KBM-7 (cell line): ENCODE measurements at regions not wholly inside any gene's neighbourhood (a gene's known extent, or its start where the extent isn't known, plus 50 kb on each side); places are given as distances from the start of the nearest gene placed in this dataset.
"Not testable (repeated sequence)": the region's sequence is repeated elsewhere in the genome, so short reads cannot be mapped to it uniquely, and the experiment has no call there.

Experiments used
- DNase-seq: peaks from one replicate; pipeline ENCODE4 v3.0.0-alpha.2; 2015
- in situ Hi-C: fragments of 300-500 bp; cut with MboI; formaldehyde crosslinking; loops from 2 replicates; pipeline ENCODE4 v1.14.3; 2020; ENCODE audit warnings: low sequenced_read_pairs, low pct_unique_long_range_greater_than_20kb, mixed read lengths

DNA sequence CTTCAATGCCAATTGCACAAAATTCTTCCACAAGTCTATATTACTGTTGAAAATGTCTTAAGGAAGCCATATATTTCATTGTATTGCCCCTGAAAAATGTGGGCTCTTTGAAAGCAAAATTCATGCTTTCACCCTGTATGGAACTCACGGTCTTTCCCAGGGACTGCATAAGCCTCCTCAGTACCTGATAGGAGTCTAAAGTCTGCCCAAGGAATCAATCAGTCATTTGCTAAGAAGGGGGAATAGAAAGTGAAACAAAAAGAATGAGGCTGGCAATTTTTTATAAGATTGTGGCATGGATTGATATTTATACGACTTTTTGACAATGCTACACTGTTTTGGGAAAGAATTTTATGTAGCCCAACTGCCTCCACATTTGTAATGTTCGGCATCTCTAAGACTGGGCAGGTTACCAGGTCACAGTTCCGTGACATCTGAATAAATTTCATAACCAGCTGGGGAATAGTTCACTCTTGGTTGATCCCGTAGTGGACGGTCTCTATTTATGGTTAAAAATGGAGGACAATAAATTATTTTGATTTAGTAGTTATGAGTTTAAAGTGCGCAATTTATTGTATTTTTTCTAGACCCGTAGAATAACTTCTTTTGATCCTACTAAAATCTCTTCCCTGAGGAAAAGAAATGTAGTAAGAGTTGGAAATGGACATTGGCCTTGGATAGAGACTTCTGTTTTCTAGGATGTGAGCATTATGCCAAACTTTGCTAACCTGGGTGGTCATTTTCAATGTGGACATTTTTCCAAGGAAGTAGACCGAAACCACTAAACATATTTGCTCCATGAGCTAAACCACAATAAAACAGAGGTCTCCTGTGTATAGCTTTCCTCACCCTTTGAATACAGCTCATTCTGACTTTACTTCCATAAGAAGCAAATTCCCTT lies 1585.4 kb downstream of the EFNB2 start:
- DNase-seq, result no peak
- in situ Hi-C loops, result no loop called here

- in situ Hi-C loops, result no loop called here
- no peak for DNase-seq
Observed at GRCh38 chr13:104944176-104944575, 1591.3 kb downstream of the EFNB2 start.

DNA sequence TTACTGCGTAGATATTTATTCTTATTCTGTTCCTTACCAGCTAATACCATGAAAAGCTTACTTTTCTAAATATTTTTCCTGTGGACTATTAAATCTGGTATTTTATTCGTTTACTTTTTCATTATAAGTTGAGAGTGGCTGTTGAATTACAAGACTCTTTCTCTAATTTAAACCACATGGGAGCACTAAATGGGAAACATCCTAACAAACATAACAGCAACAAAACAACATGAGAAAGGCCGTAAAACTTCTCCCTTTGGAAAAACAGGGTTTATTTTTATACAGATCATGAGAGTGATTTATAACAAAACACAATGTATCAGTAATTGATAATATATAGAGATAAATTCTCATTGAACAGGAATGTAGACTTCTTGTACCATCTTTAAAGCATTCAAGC lies 1592.1 kb downstream of the EFNB2 start:
- in situ Hi-C loops, result no loop called here
- DNase-seq, result no peak

GRCh38 chr13:104937881-104938280 lies 1597.6 kb downstream of the EFNB2 start:
- in situ Hi-C loops, result no loop called here
- DNase-seq, result no peak

DNA sequence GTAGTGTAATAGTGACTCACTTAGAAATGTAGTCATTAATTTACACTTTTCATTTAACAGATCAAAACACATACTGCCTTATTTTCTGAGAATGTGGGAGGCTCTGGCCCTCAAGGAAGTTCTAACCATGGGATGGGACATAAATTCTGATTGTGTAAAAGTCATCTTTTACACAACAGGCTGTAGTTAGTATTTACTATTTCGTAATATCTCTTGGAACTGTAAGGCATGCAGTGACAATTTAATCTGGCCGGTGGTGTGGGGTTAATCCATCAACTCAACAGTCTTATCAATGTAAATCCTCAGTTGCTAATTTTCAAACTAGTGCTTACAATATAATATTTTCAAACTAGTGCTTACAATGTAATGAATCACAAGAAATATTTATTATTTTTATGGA lies 1599.2 kb downstream of the EFNB2 start:
- DNase-seq, result no peak
- in situ Hi-C loops, result no loop called here

- in situ Hi-C loops, DNase-seq: not testable (repeated sequence)
Observed at GRCh38 chr13:104920513-104920912, 1614.9 kb downstream of the EFNB2 start.

GRCh38 chr13:104920091-104920490 lies 1615.4 kb downstream of the EFNB2 start:
- no peak for DNase-seq
- in situ Hi-C loops, result no loop called here

GRCh38 chr13:104900191-104900817 lies 1635.2 kb downstream of the EFNB2 start:
- in situ Hi-C loops, result no loop called here
- DNase-seq, result no peak

- in situ Hi-C loops, result no loop called here
- DNase-seq, result no peak
Observed at GRCh38 chr13:104898484-104898883, 1637.0 kb downstream of the EFNB2 start.

DNA sequence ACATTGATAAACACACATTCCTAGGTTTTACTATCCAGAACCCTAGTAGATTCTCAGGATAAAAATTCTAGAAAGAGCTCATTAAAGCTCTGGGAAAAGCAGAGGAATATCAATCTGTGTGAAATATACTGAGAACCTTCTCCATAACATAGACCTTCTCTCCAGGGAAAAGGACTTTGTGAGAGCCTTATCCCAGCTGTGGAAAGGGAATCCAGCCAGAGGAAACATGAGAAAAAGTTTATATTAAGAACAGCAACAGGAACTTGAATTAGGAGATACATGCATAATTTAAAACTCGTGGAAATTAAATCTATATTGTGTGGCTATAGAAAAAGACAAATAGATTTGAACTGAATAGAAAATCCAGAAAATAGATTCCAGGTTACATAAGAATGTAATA lies 1639.9 kb downstream of the EFNB2 start:
- no peak for DNase-seq
- in situ Hi-C loops, result no loop called here

- in situ Hi-C loops, result no loop called here
- no peak for DNase-seq
Observed at GRCh38 chr13:104875038-104875754, 1660.3 kb downstream of the EFNB2 start.

DNA sequence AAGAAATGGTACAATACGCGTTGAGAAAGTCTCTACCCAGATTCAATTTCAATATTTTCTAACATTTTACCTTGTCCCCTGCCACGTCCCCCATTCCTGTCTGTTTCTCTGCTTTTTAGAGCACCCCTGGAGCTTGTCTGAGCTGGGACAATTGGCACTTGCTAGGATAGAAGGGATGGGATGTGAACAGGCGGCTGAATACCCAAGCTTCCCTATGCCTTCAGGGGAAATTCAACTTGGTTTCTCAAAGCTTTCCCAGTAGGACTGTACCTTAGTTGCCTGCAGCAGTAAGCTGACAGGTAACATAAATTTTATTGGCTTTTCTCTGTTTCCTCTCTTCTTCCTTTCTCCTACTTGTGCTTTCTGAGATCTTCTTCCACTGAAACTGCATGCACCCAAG lies 1663.3 kb downstream of the EFNB2 start:
- DNase-seq, result no peak
- in situ Hi-C loops, result no loop called here

DNA sequence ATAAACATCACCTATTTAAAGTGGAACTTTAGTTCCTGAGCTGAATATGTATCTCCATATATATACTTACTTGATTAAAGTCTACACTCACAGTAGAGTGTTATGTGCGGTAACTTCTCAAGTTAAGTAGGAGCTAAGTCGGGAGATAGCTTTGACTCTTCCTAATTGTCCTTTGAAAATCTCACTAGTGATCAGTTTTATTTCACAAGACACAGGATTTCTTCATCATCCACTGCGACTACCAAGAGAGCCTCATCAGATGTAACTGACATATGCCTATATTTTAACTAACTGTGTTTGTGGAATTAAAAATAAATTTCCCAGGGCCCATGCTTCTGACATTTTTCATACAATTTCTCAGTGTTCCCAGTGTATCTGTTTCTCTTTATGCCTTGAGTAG lies 1664.0 kb downstream of the EFNB2 start:
- DNase-seq, result no peak
- in situ Hi-C loops, result no loop called here

- in situ Hi-C loops, result no loop called here
- DNase-seq, result no peak
Observed at GRCh38 chr13:104869501-104869900, 1666.0 kb downstream of the EFNB2 start.

DNA sequence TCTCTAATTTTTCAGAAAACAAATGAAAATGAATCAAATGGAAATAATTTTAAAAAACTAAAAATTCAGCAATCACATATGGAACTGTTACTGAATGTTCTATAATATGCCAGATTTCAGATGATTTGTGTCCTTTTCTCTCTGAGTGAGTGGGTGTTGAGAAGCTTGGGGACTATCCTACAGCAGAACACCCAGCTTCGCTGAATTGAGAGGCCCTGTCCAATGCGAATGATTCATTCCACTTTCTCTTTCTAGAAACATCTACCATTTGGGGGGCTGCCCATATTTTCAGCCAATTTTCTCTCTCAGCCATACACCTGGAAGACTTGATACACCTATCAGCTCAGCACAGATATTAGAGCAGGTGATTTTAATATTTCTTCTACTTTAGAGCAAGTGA lies 1666.7 kb downstream of the EFNB2 start:
- DNase-seq, result no peak
- in situ Hi-C loops, result no loop called here

- in situ Hi-C loops, result no loop called here
- DNase-seq, result no peak
Observed at GRCh38 chr13:104855581-104855980, 1679.9 kb downstream of the EFNB2 start.

DNA sequence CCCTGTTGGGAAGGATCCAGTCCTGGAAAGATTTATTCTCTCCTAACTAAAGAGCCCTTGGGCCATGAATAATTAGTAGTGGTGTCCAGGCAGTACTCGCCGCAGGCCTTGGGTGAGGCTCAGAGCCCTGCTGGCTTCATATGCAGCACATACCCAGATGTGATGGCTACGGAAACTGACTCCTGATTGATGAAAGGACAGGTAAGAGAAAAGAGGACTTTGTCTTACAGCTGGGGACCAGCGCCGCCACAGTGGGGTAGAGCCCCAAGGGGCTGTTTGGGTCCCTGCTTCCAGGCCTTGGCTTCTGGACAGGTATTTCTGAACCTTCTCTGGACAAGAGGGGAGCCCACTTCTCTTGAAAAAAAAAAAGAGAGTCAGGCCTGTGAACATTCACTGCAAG lies 1680.8 kb downstream of the EFNB2 start:
- DNase-seq, result no peak
- in situ Hi-C loops, result no loop called here

DNA sequence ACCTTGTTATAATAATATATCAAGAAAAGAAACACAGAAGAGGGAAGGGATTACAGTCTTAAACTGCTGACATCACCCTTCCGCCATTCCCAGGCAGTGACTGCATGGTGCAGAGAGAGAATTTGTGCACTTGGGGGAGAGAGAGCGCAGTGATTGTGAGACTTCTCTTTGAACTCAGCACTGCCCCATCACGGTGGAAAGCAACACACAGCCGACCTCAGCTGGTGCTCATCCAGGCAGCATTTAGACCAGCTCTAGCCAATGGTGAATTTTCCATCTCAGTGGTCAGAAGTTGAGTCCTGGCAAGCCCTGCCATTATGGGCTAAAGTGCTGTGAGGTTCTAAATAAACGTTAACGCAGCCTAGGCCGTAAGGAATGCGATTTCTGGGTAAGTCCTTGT lies 1681.5 kb downstream of the EFNB2 start:
- DNase-seq, result no peak
- in situ Hi-C loops, result no loop called here

- no peak for DNase-seq
- in situ Hi-C loops, result no loop called here
Observed at GRCh38 chr13:104847922-104848321, 1687.5 kb downstream of the EFNB2 start.

DNA sequence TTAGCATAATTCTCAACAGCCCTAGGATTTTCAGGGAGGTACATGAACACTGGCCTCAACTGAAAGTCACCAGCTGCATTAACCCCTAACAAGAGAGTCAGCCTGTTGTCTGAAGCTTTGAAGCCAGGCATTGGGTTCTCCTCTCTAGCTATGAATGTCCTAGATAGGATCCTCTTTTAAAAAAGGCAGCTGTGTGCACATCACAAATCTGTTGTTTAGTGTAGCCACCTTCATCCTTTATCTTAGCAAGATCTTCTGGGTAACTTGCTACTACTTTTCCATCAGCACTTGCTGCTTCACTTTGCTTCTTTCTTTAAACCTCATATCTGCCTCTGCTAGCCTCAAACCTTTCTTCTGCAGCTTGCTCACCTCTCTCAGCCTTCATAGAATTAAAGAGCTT lies 1692.1 kb downstream of the EFNB2 start:
- DNase-seq, result no peak
- in situ Hi-C loops, result no loop called here
